Smooth muscle cell (in vitro differentiated cells): ENCODE measurements at regions not wholly inside any gene's neighbourhood (a gene's known extent, or its start where the extent isn't known, plus 50 kb on each side); places are given as distances from the start of the nearest gene placed in this dataset.

Source experiments
- DNase-seq: peaks from one replicate; lab custom pipeline; 2025; ENCODE audit not compliant: unreplicated experiment; lab: John Stamatoyannopoulos, UW
- H2AFZ ChIP-seq: fragments of 200-600 bp; sonication (generic); 2 replicates; pipeline ENCODE4 v1.6.0; 2016; ENCODE audit warnings: antibody characterized with exemption, low read depth, mild to moderate bottlenecking
- H3F3A ChIP-seq: fragments of 200-600 bp; sonication (generic); 2 replicates; pipeline ENCODE4 v1.6.0; 2017; ENCODE audit warnings: antibody characterized with exemption, low read depth
- H3K27ac ChIP-seq: fragments of 200-600 bp; sonication (generic); 2 replicates; pipeline ENCODE4 v1.5.1; 2016; ENCODE audit warnings: low read depth, mild to moderate bottlenecking
- H3K27me3 ChIP-seq: fragments of 200-600 bp; sonication (generic); 2 replicates; pipeline ENCODE4 v1.6.1; 2016; ENCODE audit warnings: low read depth, mild to moderate bottlenecking
- H3K36me3 ChIP-seq: fragments of 200-600 bp; sonication (generic); 2 replicates; pipeline ENCODE4 v1.5.1; 2016; ENCODE audit warnings: low read depth
- H3K4me1 ChIP-seq: fragments of 200-600 bp; sonication (generic); 2 replicates; pipeline ENCODE4 v1.5.1; 2016; ENCODE audit warnings: low read depth
- H3K4me2 ChIP-seq: fragments of 200-600 bp; sonication (generic); 2 replicates; pipeline ENCODE4 v1.6.0; 2016; ENCODE audit warnings: mild to moderate bottlenecking
- H3K4me3 ChIP-seq: fragments of 200-600 bp; sonication (generic); 2 replicates; pipeline ENCODE4 v1.5.1; 2016; ENCODE audit warnings: mild to moderate bottlenecking
- H3K79me2 ChIP-seq: fragments of 200-600 bp; sonication (generic); 2 replicates; pipeline ENCODE4 v1.6.0; 2016; ENCODE audit warnings: low read depth, mild to moderate bottlenecking
- H3K9ac ChIP-seq: fragments of 200-600 bp; sonication (generic); 2 replicates; pipeline ENCODE4 v1.6.0; 2016; ENCODE audit warnings: low read depth
- H3K9me3 ChIP-seq: fragments of 200-600 bp; sonication (generic); replicated peaks from 2 replicates; pipeline ENCODE4 v1.5.1; 2016; ENCODE audit warnings: low read depth
- H4K20me1 ChIP-seq: fragments of 200-600 bp; sonication (generic); 2 replicates; pipeline ENCODE4 v1.6.0; 2016; ENCODE audit warnings: low read depth
- WGBS: methylation state at CpG from one replicate; pipeline ENCODE4 v1.1.7; 2016; ENCODE audit warnings: low lambda C conversion rate; 5-methylcytosine and 5-hydroxymethylcytosine counted together
- TF ChIP-seq, protein P1 (sequence below): fragments of 200-600 bp; sonication (generic); IDR thresholded peaks from 2 replicates; pipeline ENCODE4 v1.5.1; 2017; ENCODE audit warnings: borderline replicate concordance, mild to moderate bottlenecking, antibody characterized with exemption; ENCODE audit not compliant: insufficient read depth, poor library complexity, severe bottlenecking

DNA sequence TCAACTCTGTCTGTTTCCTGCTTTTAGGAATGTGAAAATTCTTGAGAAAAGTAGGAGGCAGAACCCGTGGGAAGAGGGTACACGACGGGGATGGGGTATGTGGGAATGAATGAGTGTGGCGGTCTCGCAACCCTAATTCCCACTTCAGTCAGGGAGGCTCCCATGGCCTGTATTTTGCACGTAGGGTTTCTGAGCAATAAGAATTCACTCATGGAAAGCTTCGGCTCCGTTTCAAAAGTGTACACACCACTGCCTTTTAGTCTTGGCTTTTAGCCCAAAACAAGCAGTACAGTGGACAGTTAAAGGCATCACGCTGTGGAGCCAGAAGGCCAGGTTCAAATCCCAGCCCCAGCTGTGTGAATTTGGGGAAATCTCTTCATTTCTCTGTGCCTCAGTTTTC lies 116.7 kb downstream of the MN1 start:
- H3K4me3 ChIP-seq: no peak overlapping the region
- peaks cover 6% of the 10 kb centered on the region for H3K4me1 ChIP-seq
- H3K9me3 ChIP-seq: no peaks in the 10 kb centered on the region
- no peaks in the 10 kb centered on the region for H4K20me1 ChIP-seq
- TF ChIP-seq, protein P1, sequence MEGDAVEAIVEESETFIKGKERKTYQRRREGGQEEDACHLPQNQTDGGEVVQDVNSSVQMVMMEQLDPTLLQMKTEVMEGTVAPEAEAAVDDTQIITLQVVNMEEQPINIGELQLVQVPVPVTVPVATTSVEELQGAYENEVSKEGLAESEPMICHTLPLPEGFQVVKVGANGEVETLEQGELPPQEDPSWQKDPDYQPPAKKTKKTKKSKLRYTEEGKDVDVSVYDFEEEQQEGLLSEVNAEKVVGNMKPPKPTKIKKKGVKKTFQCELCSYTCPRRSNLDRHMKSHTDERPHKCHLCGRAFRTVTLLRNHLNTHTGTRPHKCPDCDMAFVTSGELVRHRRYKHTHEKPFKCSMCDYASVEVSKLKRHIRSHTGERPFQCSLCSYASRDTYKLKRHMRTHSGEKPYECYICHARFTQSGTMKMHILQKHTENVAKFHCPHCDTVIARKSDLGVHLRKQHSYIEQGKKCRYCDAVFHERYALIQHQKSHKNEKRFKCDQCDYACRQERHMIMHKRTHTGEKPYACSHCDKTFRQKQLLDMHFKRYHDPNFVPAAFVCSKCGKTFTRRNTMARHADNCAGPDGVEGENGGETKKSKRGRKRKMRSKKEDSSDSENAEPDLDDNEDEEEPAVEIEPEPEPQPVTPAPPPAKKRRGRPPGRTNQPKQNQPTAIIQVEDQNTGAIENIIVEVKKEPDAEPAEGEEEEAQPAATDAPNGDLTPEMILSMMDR: no peak
- peaks cover 3% of the 10 kb centered on the region for H3F3A ChIP-seq
- H3K9ac ChIP-seq: no peak overlapping the region
- H3K27me3 ChIP-seq: no peaks in the 10 kb centered on the region
- H3K27ac ChIP-seq: no peak overlapping the region
- peak overlapping the region; percentile 28 for H2AFZ ChIP-seq
- no peak for DNase-seq
- H3K36me3 ChIP-seq: no peaks in the 10 kb centered on the region
- 56% methylated on average over 9 of the region's 9 CpGs for WGBS
- H3K4me2 ChIP-seq: no peak overlapping the region
- H3K79me2 ChIP-seq: no peaks in the 10 kb centered on the region

DNA sequence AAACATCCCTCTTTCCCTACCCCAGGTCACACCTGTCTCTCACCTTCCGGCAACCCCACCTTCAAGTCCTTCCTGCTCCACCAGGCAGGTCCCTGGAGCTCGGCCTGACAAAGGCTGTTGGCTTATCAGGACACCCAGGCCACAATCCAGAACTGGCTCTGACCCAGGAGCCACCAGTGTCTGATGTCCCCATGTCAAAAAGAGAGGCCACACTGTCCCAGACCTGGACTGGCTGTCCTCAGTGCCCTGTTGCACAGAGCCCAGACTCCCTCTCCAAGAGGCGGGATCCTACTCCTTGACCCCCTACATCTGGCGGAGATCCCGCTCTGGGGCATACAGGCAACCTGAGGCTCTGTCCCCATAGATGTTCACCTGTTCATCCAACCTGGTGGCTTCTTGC lies 116.0 kb downstream of the MN1 start:
- H3K27me3 ChIP-seq: no peaks in the 10 kb centered on the region
- H3F3A ChIP-seq: peaks cover 3% of the 10 kb centered on the region
- TF ChIP-seq, protein P1: no peak
- H3K4me2 ChIP-seq: no peak overlapping the region
- no peaks in the 10 kb centered on the region for H3K36me3 ChIP-seq
- H3K79me2 ChIP-seq: no peaks in the 10 kb centered on the region
- no peak overlapping the region for H3K4me3 ChIP-seq
- no peaks in the 10 kb centered on the region for H3K9me3 ChIP-seq
- no peak for DNase-seq
- no peak overlapping the region for H2AFZ ChIP-seq
- WGBS: 95% methylated on average over 5 of the region's 5 CpGs
- no peak overlapping the region for H3K27ac ChIP-seq
- H3K4me1 ChIP-seq: peaks cover 6% of the 10 kb centered on the region
- no peaks in the 10 kb centered on the region for H4K20me1 ChIP-seq
- no peak overlapping the region for H3K9ac ChIP-seq

DNA sequence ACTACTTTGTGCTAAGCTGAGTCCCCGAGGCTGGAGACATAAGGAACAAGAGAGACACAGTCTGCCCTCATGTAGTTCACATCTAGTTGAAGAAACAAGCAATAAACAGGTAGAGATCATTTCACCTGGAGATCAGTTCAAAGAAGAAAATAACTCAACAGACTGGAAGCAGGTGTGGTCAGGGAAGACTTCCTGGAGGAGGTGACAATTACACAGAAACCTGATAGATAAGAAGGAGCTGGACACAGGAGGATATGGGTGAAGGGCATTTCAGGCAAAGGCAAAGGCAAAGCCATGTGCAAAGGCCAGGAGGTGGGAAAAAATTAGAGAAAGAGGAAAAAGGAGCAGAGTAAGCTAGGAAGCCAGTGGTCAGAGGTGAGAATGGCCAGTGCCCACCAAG lies 115.6 kb downstream of the MN1 start:
- Histone ChIP-seq H3K36me3 (no peaks in the 10 kb centered on the region), H3K9me3 (no peaks in the 10 kb centered on the region), H3K4me2 (no peak overlapping the region), H3K27me3 (no peaks in the 10 kb centered on the region), H3K9ac (peak overlapping the region; percentile 18), H3K79me2 (no peaks in the 10 kb centered on the region), H4K20me1 (no peaks in the 10 kb centered on the region), H3F3A (peaks cover 3% of the 10 kb centered on the region), H2AFZ (no peak overlapping the region), H3K4me1 (peaks cover 6% of the 10 kb centered on the region), H3K27ac (peak overlapping the region; percentile 70), H3K4me3 (no peak overlapping the region)
- TF ChIP-seq, protein P1: no peak
- no peak for DNase-seq
- 90% methylated on average over 1 of the region's 1 CpG for WGBS

DNA sequence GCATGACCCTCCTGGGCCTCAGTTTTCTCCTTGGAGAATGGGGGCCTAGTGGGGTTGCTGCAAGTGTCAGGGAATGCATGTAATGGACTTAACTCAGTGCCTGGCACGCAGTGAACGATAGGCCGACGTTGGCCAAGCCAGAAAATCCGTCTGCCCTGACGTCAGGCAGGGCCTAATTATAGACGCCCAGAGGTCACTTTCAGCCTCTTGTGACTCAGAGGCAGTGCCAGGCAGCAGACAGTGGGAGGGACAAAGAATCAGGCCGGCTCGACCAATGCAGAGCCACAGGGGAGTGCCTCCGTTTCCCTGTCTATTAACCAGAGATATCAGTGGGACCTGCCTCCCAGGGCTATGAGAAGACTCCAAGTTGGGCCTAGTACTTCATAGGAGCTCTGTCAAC lies 115.0 kb downstream of the MN1 start:
- peak overlapping the region; percentile 70 for H3K27ac ChIP-seq
- no peaks in the 10 kb centered on the region for H3K9me3 ChIP-seq
- H3K36me3 ChIP-seq: no peaks in the 10 kb centered on the region
- TF ChIP-seq, protein P1: no peak
- H3K27me3 ChIP-seq: no peaks in the 10 kb centered on the region
- no peaks in the 10 kb centered on the region for H4K20me1 ChIP-seq
- H3K4me1 ChIP-seq: peaks cover 6% of the 10 kb centered on the region
- WGBS: 4% methylated on average over 10 of the region's 10 CpGs
- H3K4me2 ChIP-seq: no peak overlapping the region
- peak; percentile 27 for DNase-seq
- no peak overlapping the region for H3K4me3 ChIP-seq
- H3K9ac ChIP-seq: peak overlapping the region; percentile 18
- H3F3A ChIP-seq: peaks cover 3% of the 10 kb centered on the region
- H2AFZ ChIP-seq: peak overlapping the region; percentile 66
- no peaks in the 10 kb centered on the region for H3K79me2 ChIP-seq
